Chondrocyte (in vitro differentiated cells): ENCODE measurements at regions not wholly inside any gene's neighbourhood (a gene's known extent, or its start where the extent isn't known, plus 50 kb on each side); places are given as distances from the start of the nearest gene placed in this dataset.

Experiments used
- DNase-seq: peaks from one replicate; pipeline ENCODE4 v3.0.0; 2021; ENCODE audit warnings: mixed read lengths, low spot score
- H3K27ac Mint-ChIP-seq: one replicate; pipeline ENCODE4 v1.8.0; 2021; ENCODE audit warnings: mild to moderate bottlenecking, moderate library complexity, mixed read lengths; ENCODE audit not compliant: unreplicated experiment
- H3K27me3 Mint-ChIP-seq: 2 replicates; pipeline ENCODE4 v1.8.0; 2021; ENCODE audit warnings: low read depth, mixed read lengths
- H3K36me3 Mint-ChIP-seq: 2 replicates; pipeline ENCODE4 v1.8.0; 2021; ENCODE audit warnings: low read depth, mixed read lengths
- H3K4me1 Mint-ChIP-seq: 2 replicates; pipeline ENCODE4 v1.8.0; 2021; ENCODE audit warnings: low read depth, mild to moderate bottlenecking, mixed read lengths
- H3K4me3 Mint-ChIP-seq: one replicate; pipeline ENCODE4 v1.8.0; 2021; ENCODE audit warnings: mild to moderate bottlenecking, moderate library complexity, mixed read lengths; ENCODE audit not compliant: unreplicated experiment
- H3K9me3 Mint-ChIP-seq: 2 replicates; pipeline ENCODE4 v1.8.0; 2021; ENCODE audit warnings: low read depth, mixed read lengths
- TF ChIP-seq, protein P1 (sequence below): fragments of 200-600 bp; sonication (generic); IDR thresholded peaks from 2 replicates; pipeline ENCODE4 v1.5.0; 2021; ENCODE audit warnings: antibody characterized with exemption, mild to moderate bottlenecking, moderate library complexity

GRCh38 chr13:82092312-82092711 lies 1751.4 kb upstream of the SPRY2 start:
- peaks cover 11% of the 10 kb centered on the region for H3K9me3 Mint-ChIP-seq
- TF ChIP-seq, protein P1, sequence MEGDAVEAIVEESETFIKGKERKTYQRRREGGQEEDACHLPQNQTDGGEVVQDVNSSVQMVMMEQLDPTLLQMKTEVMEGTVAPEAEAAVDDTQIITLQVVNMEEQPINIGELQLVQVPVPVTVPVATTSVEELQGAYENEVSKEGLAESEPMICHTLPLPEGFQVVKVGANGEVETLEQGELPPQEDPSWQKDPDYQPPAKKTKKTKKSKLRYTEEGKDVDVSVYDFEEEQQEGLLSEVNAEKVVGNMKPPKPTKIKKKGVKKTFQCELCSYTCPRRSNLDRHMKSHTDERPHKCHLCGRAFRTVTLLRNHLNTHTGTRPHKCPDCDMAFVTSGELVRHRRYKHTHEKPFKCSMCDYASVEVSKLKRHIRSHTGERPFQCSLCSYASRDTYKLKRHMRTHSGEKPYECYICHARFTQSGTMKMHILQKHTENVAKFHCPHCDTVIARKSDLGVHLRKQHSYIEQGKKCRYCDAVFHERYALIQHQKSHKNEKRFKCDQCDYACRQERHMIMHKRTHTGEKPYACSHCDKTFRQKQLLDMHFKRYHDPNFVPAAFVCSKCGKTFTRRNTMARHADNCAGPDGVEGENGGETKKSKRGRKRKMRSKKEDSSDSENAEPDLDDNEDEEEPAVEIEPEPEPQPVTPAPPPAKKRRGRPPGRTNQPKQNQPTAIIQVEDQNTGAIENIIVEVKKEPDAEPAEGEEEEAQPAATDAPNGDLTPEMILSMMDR: no peak
- no peak overlapping the region for H3K27ac Mint-ChIP-seq
- no peak overlapping the region for H3K4me3 Mint-ChIP-seq
- H3K36me3 Mint-ChIP-seq: no peaks in the 10 kb centered on the region
- no peaks in the 10 kb centered on the region for H3K4me1 Mint-ChIP-seq
- H3K27me3 Mint-ChIP-seq: no peaks in the 10 kb centered on the region
- DNase-seq: no peak

GRCh38 chr13:82088781-82089180 lies 1747.9 kb upstream of the SPRY2 start:
- Mint-ChIP-seq H3K36me3 (no peaks in the 10 kb centered on the region), H3K4me1 (no peaks in the 10 kb centered on the region), H3K27ac (no peak overlapping the region), H3K9me3 (peaks cover 4% of the 10 kb centered on the region), H3K27me3 (no peaks in the 10 kb centered on the region), H3K4me3 (no peak overlapping the region)
- TF ChIP-seq, protein P1: no peak
- no peak for DNase-seq

DNA sequence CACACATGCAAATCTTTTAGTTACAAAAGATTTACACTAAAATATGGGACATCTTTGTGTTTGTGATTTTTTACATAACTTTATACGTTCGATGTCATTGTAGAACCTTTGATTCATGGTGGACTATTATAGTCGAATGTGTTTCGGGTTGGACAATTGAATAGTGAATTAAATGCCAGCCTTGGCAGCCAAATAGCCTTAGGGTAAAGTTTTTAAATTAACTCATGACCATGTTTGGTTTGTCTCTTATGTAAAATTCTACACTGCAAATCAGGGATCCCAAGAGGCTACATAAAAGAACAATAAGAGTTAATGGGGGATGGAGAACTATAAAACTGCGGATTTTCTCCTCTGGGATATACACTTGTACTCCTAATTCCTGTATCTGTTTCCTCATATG lies 1735.6 kb upstream of the SPRY2 start:
- H3K9me3 Mint-ChIP-seq: no peaks in the 10 kb centered on the region
- DNase-seq: no peak
- H3K4me3 Mint-ChIP-seq: no peak overlapping the region
- TF ChIP-seq, protein P1: no peak
- no peaks in the 10 kb centered on the region for H3K4me1 Mint-ChIP-seq
- no peak overlapping the region for H3K27ac Mint-ChIP-seq
- H3K27me3 Mint-ChIP-seq: no peaks in the 10 kb centered on the region
- H3K36me3 Mint-ChIP-seq: no peaks in the 10 kb centered on the region

GRCh38 chr13:82070416-82070815 lies 1729.5 kb upstream of the SPRY2 start:
- no peak for DNase-seq
- Mint-ChIP-seq H3K36me3 (no peaks in the 10 kb centered on the region), H3K4me3 (no peak overlapping the region), H3K9me3 (peaks cover 3% of the 10 kb centered on the region), H3K27ac (no peak overlapping the region), H3K27me3 (no peaks in the 10 kb centered on the region), H3K4me1 (no peaks in the 10 kb centered on the region)
- TF ChIP-seq, protein P1: no peak

DNA sequence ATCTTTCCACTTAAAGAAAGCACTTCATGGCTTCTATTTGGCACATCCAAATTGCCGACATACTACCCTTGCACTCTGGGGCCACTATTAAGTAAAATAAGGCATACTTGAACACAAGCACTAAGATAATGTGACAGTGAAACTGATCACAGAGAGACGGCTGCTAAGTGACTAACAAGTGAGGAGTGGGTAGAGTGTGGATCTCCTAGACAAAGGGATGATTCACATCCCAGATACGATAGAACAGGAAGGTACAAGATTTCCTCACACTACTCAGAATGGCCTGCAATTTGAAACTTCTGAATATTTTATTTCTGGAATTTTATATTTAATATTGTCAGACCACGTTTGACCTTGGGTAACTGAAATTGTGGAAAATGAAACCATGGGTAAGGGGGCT lies 1721.8 kb upstream of the SPRY2 start:
- Mint-ChIP-seq H3K27ac (no peak overlapping the region), H3K27me3 (no peaks in the 10 kb centered on the region)

More for the DNA sequence above, 1721.8 kb upstream of the SPRY2 start:
- no peak for DNase-seq
- no peaks in the 10 kb centered on the region for H3K4me1 Mint-ChIP-seq
- H3K36me3 Mint-ChIP-seq: no peaks in the 10 kb centered on the region
- TF ChIP-seq, protein P1: no peak
- H3K4me3 Mint-ChIP-seq: no peak overlapping the region
- no peaks in the 10 kb centered on the region for H3K9me3 Mint-ChIP-seq
